Activated CD4-positive, alpha-beta T cell treated with anti-CD3 and anti-CD28 coated beads for 24 hours (primary cell): ENCODE measurements at regions not wholly inside any gene's neighbourhood (a gene's known extent, or its start where the extent isn't known, plus 50 kb on each side); places are given as distances from the start of the nearest gene placed in this dataset.
"Not testable (repeated sequence)": the region's sequence is repeated elsewhere in the genome, so short reads cannot be mapped to it uniquely, and the experiment has no call there.

Experiments
- DNase-seq, 2 donors: peaks; one replicate each; pipeline ENCODE4 v3.0.0-alpha.2; 2020; ENCODE audit warnings: low read depth in 2 of 2

GRCh38 chr10:106078895-106079576 is 1085.5 kb downstream of the SORCS1 start:
- DNase-seq = no peak

GRCh38 chr10:106076496-106076895 is 1088.0 kb downstream of the SORCS1 start:
- no peak for DNase-seq

GRCh38 chr10:106053061-106053460 is 1111.4 kb downstream of the SORCS1 start:
- DNase-seq = no peak

- DNase-seq = no peak
These were observed 1120.0 kb downstream of the SORCS1 start for GRCh38 chr10:106044503-106044902.

- DNase-seq = no peak
These were observed 1120.6 kb downstream of the SORCS1 start for GRCh38 chr10:106043863-106044262.

GRCh38 chr10:106038246-106038645 is 1126.3 kb downstream of the SORCS1 start:
- no peak for DNase-seq

GRCh38 chr10:106033065-106033464 is 1131.4 kb downstream of the SORCS1 start:
- DNase-seq = no peak

- DNase-seq = no peak
These were observed 1132.0 kb downstream of the SORCS1 start for GRCh38 chr10:106032450-106033002.

- DNase-seq = no peak
These were observed 1137.3 kb downstream of the SORCS1 start for GRCh38 chr10:106027240-106027639.

- DNase-seq = no peak
These were observed 1139.2 kb downstream of the SORCS1 start for GRCh38 chr10:106025208-106025811.

- DNase-seq = no peak
These were observed 1141.2 kb downstream of the SORCS1 start for GRCh38 chr10:106023329-106023728.

GRCh38 chr10:106019559-106019958 is 1144.9 kb downstream of the SORCS1 start:
- DNase-seq = not testable (repeated sequence)

GRCh38 chr10:106015369-106016199 is 1148.9 kb downstream of the SORCS1 start:
- not testable (repeated sequence) for DNase-seq

GRCh38 chr10:106011250-106011649 is 1153.3 kb downstream of the SORCS1 start:
- no peak for DNase-seq

GRCh38 chr10:106000721-106001120 is 1163.8 kb downstream of the SORCS1 start:
- no peak for DNase-seq

- DNase-seq = no peak
These were observed 1170.9 kb downstream of the SORCS1 start for GRCh38 chr10:105993609-105994008.

GRCh38 chr10:105992928-105993327 is 1171.6 kb downstream of the SORCS1 start:
- no peak for DNase-seq

- no peak for DNase-seq
These were observed 1174.0 kb downstream of the SORCS1 start for GRCh38 chr10:105990529-105990928.

GRCh38 chr10:105989995-105990394 is 1174.5 kb downstream of the SORCS1 start:
- no peak for DNase-seq

- no peak for DNase-seq
These were observed 1175.7 kb downstream of the SORCS1 start for GRCh38 chr10:105988848-105989247.

- no peak for DNase-seq
These were observed 1177.4 kb downstream of the SORCS1 start for GRCh38 chr10:105986912-105987635.

- DNase-seq = no peak
These were observed 1178.0 kb downstream of the SORCS1 start for GRCh38 chr10:105986486-105986885.
